Iris pigment epithelial cell (primary cell): ENCODE measurements at regions not wholly inside any gene's neighbourhood (a gene's known extent, or its start where the extent isn't known, plus 50 kb on each side); places are given as distances from the start of the nearest gene placed in this dataset.
"Not testable (repeated sequence)": the region's sequence is repeated elsewhere in the genome, so short reads cannot be mapped to it uniquely, and the experiment has no call there.

Source experiments
- DNase-seq: peaks from one replicate; pipeline ENCODE4 v3.0.0-alpha.2; 2011; ENCODE audit warnings: low read depth

- peak; percentile 44 for DNase-seq
These were observed 51.7 kb upstream of the COL8A1 start for GRCh38 chr3:99586701-99587100.

- no peak for DNase-seq
These were observed 58.4 kb upstream of the COL8A1 start for GRCh38 chr3:99579965-99580364.

GRCh38 chr3:99579246-99579645 is 59.1 kb upstream of the COL8A1 start:
- peak; percentile 91 for DNase-seq

GRCh38 chr3:99578339-99578970 is 59.9 kb upstream of the COL8A1 start:
- peak; percentile 69 for DNase-seq

GRCh38 chr3:99576904-99577559 is 61.4 kb upstream of the COL8A1 start:
- DNase-seq: peak; percentile 89

GRCh38 chr3:99575683-99576082 is 62.7 kb upstream of the COL8A1 start:
- no peak for DNase-seq

- no peak for DNase-seq
These were observed 68.3 kb upstream of the COL8A1 start for GRCh38 chr3:99570061-99570460.

- peak; percentile 31 for DNase-seq
These were observed 69.6 kb upstream of the COL8A1 start for GRCh38 chr3:99568663-99569335.

GRCh38 chr3:99565331-99565730 is 73.1 kb upstream of the COL8A1 start:
- DNase-seq: no peak

GRCh38 chr3:99562990-99563607 is 75.3 kb upstream of the COL8A1 start:
- peak; percentile 78 for DNase-seq

- DNase-seq: peak; percentile 61
These were observed 76.3 kb upstream of the COL8A1 start for GRCh38 chr3:99562138-99562537.

GRCh38 chr3:99561056-99561455 is 77.3 kb upstream of the COL8A1 start:
- DNase-seq: no peak

- no peak for DNase-seq
These were observed 79.2 kb upstream of the COL8A1 start for GRCh38 chr3:99559196-99559595.

GRCh38 chr3:99555885-99556284 is 82.5 kb upstream of the COL8A1 start:
- DNase-seq: not testable (repeated sequence)

GRCh38 chr3:99551520-99551919 is 86.9 kb upstream of the COL8A1 start:
- no peak for DNase-seq

GRCh38 chr3:99549957-99550603 is 88.3 kb upstream of the COL8A1 start:
- peak; percentile 84 for DNase-seq

- DNase-seq: no peak
These were observed 89.2 kb upstream of the COL8A1 start for GRCh38 chr3:99549220-99549619.

- DNase-seq: peak; percentile 53
These were observed 89.7 kb upstream of the COL8A1 start for GRCh38 chr3:99548674-99549073.

- DNase-seq: peak; percentile 75
These were observed 92.3 kb upstream of the COL8A1 start for GRCh38 chr3:99545941-99546580.

- peak; percentile 77 for DNase-seq
These were observed 93.6 kb upstream of the COL8A1 start for GRCh38 chr3:99544786-99545281.

- DNase-seq: no peak
These were observed 94.6 kb upstream of the COL8A1 start for GRCh38 chr3:99543796-99544195.
